HG02970 (cell line): ENCODE measurements at regions not wholly inside any gene's neighbourhood (a gene's known extent, or its start where the extent isn't known, plus 50 kb on each side); places are given as distances from the start of the nearest gene placed in this dataset.
"Not testable (repeated sequence)": the region's sequence is repeated elsewhere in the genome, so short reads cannot be mapped to it uniquely, and the experiment has no call there.

ENCODE experiments used
- ATAC-seq: cut with Tn5 transposase; IDR thresholded peaks from one replicate; pipeline ENCODE4 v1.9.1; 2021; ENCODE audit warnings: mild to moderate bottlenecking, moderate library complexity, moderate number of reproducible peaks; ENCODE audit not compliant: unreplicated experiment, low FRiP score

- ATAC-seq = not testable (repeated sequence)
These were observed 65.5 kb upstream of the ERV3-1 start for GRCh38 chr7:65071854-65072431.

- ATAC-seq = not testable (repeated sequence)
These were observed 63.0 kb upstream of the ERV3-1 start for GRCh38 chr7:65069476-65069875.

GRCh38 chr7:65062566-65062965 lies 56.1 kb upstream of the ERV3-1 start:
- not testable (repeated sequence) for ATAC-seq

- not testable (repeated sequence) for ATAC-seq
These were observed 52.8 kb upstream of the ERV3-1 start for GRCh38 chr7:65059247-65059646.
